H1 (cell line): ENCODE measurements at regions not wholly inside any gene's neighbourhood (a gene's known extent, or its start where the extent isn't known, plus 50 kb on each side); places are given as distances from the start of the nearest gene placed in this dataset.

ENCODE experiments used
- BCL11A ChIP-seq, 2 experiments: IDR thresholded peaks; one replicate each; pipeline ENCODE4 v1.6.1; 2011; ENCODE audit warnings: low read depth in 2 of 2, low read length in 2 of 2, mild to moderate bottlenecking in 2 of 2
- GABPA ChIP-seq: IDR thresholded peaks from 2 replicates; pipeline ENCODE4 v1.6.1; 2011; ENCODE audit warnings: mild to moderate bottlenecking, low read length, moderate library complexity, borderline replicate concordance; ENCODE audit not compliant: insufficient read depth
- NRF1 ChIP-seq: IDR thresholded peaks from 2 replicates; pipeline ENCODE4 v1.6.1; 2011; ENCODE audit warnings: mild to moderate bottlenecking, low read depth, low read length, improper control_type of control experiment
- POU5F1 ChIP-seq: IDR thresholded peaks from 2 replicates; pipeline ENCODE4 v1.6.1; 2011; ENCODE audit warnings: low read depth, mild to moderate bottlenecking, low read length, moderate library complexity

GRCh38 chr4:18840481-18840880 lies 818.9 kb upstream of the LCORL start (continued):
- no peak for TF ChIP-seq GABPA
- no peak for TF ChIP-seq POU5F1
- TF ChIP-seq NRF1: no peak
- no peak for TF ChIP-seq BCL11A (IDR thresholded peaks at IDR 0.05; ENCODE audit: low read depth in 2 of 2, low read length in 2 of 2)
